WTC11 (cell line): ENCODE measurements at regions not wholly inside any gene's neighbourhood (a gene's known extent, or its start where the extent isn't known, plus 50 kb on each side); places are given as distances from the start of the nearest gene placed in this dataset.

Source experiments
- ATAC-seq: fragments of 200-7000 bp; cut with Tn5 transposase; 2 replicates; pipeline ENCODE4 v1.10.0; 2021; ENCODE audit warnings: mild to moderate bottlenecking, moderate library complexity
- CTCF ChIA-PET: fragments of 300-600 bp; sonication (Branson Sonifier 250); formaldehyde crosslinking; loops from one replicate; lab custom pipeline; 2021; ENCODE audit warnings: antibody characterized with exemption; lab: Charles Lee
- POLR2A ChIA-PET: fragments of 350-600 bp; sonication (Branson Sonifier 250); formaldehyde crosslinking; loops from one replicate; lab custom pipeline; 2021; ENCODE audit warnings: antibody characterized with exemption; lab: Charles Lee
- DNase-seq: peaks from one replicate; pipeline ENCODE4 v3.0.0; 2021; ENCODE audit warnings: low spot score
- H3K27ac Mint-ChIP-seq: 2 replicates; pipeline ENCODE4 v1.8.0; 2021; ENCODE audit warnings: mixed read lengths
- H3K27me3 Mint-ChIP-seq: 2 replicates; pipeline ENCODE4 v1.8.0; 2021; ENCODE audit warnings: low read depth, mild to moderate bottlenecking, moderate library complexity, mixed read lengths
- H3K36me3 Mint-ChIP-seq: 2 replicates; pipeline ENCODE4 v1.8.0; 2021; ENCODE audit warnings: mixed read lengths
- H3K4me1 Mint-ChIP-seq: 2 replicates; pipeline ENCODE4 v1.8.0; 2022; ENCODE audit warnings: mixed read lengths
- H3K4me3 Mint-ChIP-seq: 2 replicates; pipeline ENCODE4 v1.8.0; 2021; ENCODE audit warnings: mild to moderate bottlenecking, moderate library complexity, mixed read lengths
- H3K9me3 Mint-ChIP-seq: 2 replicates; pipeline ENCODE4 v1.8.0; 2021; ENCODE audit warnings: mixed read lengths
- CDX4 ChIP-seq: fragments of 250-450 bp; sonication (Bioruptor Pico); IDR thresholded peaks from 2 replicates; pipeline ENCODE4 v1.9.0; 2021; ENCODE audit warnings: moderate library complexity, mild to moderate bottlenecking, inconsistent platforms, borderline replicate concordance
- ELF4 ChIP-seq: sonication (generic); formaldehyde crosslinking; IDR thresholded peaks from 2 replicates; pipeline ENCODE4 v1.8.1; 2022; ENCODE audit warnings: low read depth, mild to moderate bottlenecking, moderate library complexity, missing genetic modification reagents
- FOXJ3 ChIP-seq: sonication (generic); formaldehyde crosslinking; IDR thresholded peaks from 2 replicates; pipeline ENCODE4 v1.9.0; 2021; ENCODE audit warnings: missing genetic modification reagents, mild to moderate bottlenecking, borderline replicate concordance
- FOXK1 ChIP-seq: sonication (generic); formaldehyde crosslinking; IDR thresholded peaks from 2 replicates; pipeline ENCODE4 v1.8.0; 2022; ENCODE audit warnings: mild to moderate bottlenecking, moderate library complexity, missing genetic modification reagents
- GABPB1 ChIP-seq: sonication (generic); formaldehyde crosslinking; IDR thresholded peaks from 2 replicates; pipeline ENCODE4 v1.8.1; 2023; ENCODE audit warnings: mild to moderate bottlenecking, missing genetic modification reagents
- JAZF1 ChIP-seq: fragments of 250-450 bp; sonication (Bioruptor Pico); IDR thresholded peaks from 2 replicates; pipeline ENCODE4 v1.9.0; 2021; ENCODE audit warnings: moderate library complexity, mild to moderate bottlenecking, inconsistent platforms
- NR1H2 ChIP-seq: sonication (generic); formaldehyde crosslinking; IDR thresholded peaks from 2 replicates; pipeline ENCODE4 v1.9.0; 2021; ENCODE audit warnings: mild to moderate bottlenecking, moderate library complexity, missing genetic modification reagents
- NR2C2 ChIP-seq: sonication (generic); formaldehyde crosslinking; IDR thresholded peaks from 2 replicates; pipeline ENCODE4 v1.8.0; 2022; ENCODE audit warnings: mild to moderate bottlenecking, missing genetic modification reagents
- NR3C1 ChIP-seq: sonication (generic); formaldehyde crosslinking; conservative IDR thresholded peaks from 2 replicates; pipeline ENCODE4 v1.8.1; 2023; ENCODE audit warnings: low read depth, mild to moderate bottlenecking, missing genetic modification reagents
- PRRX2 ChIP-seq: fragments of 250-450 bp; sonication (Bioruptor Pico); IDR thresholded peaks from 2 replicates; pipeline ENCODE4 v1.8.0; 2021; ENCODE audit warnings: mild to moderate bottlenecking
- TF ChIP-seq, protein P1 (sequence below): sonication (generic); formaldehyde crosslinking; IDR thresholded peaks from 2 replicates; pipeline ENCODE4 v1.8.1; 2023; ENCODE audit warnings: mild to moderate bottlenecking, missing genetic modification reagents, borderline replicate concordance
- TF ChIP-seq, protein P2 (sequence below): sonication (generic); formaldehyde crosslinking; IDR thresholded peaks from 2 replicates; pipeline ENCODE4 v1.8.0; 2022; ENCODE audit warnings: mild to moderate bottlenecking, missing genetic modification reagents
- TF ChIP-seq, protein P3 (sequence below): sonication (generic); formaldehyde crosslinking; IDR thresholded peaks from 2 replicates; pipeline ENCODE4 v1.8.1; 2023; ENCODE audit warnings: mild to moderate bottlenecking, missing genetic modification reagents, moderate library complexity
- TF ChIP-seq, protein P4 (sequence below): sonication (generic); formaldehyde crosslinking; IDR thresholded peaks from 2 replicates; pipeline ENCODE4 v1.8.1; 2023; ENCODE audit warnings: mild to moderate bottlenecking, missing genetic modification reagents
- TF ChIP-seq, protein P5 (sequence below): sonication (generic); formaldehyde crosslinking; IDR thresholded peaks from 2 replicates; pipeline ENCODE4 v1.8.0; 2022; ENCODE audit warnings: mild to moderate bottlenecking, missing genetic modification reagents

DNA sequence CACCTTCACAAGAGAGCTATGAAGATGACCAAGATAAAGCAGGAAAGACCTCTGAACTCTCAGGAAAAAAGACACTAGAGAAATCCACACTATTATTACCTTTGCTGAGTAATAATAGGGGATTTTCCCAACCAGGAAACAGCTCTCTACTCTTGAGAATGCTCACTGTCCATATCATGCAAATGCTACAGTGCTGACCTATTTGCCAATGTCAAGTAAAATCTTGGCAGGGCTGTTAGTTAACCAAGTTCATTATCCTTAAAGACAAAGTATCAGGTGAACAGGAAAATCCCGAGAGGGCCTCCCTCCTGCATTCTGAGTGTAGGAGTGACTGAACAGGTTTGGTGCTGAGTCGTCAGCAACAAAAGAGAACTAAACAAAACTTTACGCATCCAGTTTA is 306.6 kb downstream of the ACTL7B start:
- Mint-ChIP-seq H3K9me3 (no peaks in the 10 kb centered on the region), H3K4me3 (no peak overlapping the region), H3K27me3 (no peaks in the 10 kb centered on the region), H3K4me1 (peaks cover 18% of the 10 kb centered on the region), H3K36me3 (no peaks in the 10 kb centered on the region), H3K27ac (no peak overlapping the region)
- DNase-seq (no peak), ATAC-seq (no peak)
- POLR2A ChIA-PET, result no interaction called here
- CTCF ChIA-PET, result interaction anchor here (0.8 kb wide), 1 partner anchor 17 kb away, joined by 4 read pairs; no protein-coding TSS in a partner anchor
- TF ChIP-seq JAZF1 (CRISPR knock-in tag) (no peak), PRRX2 (CRISPR knock-in tag) (no peak), NR2C2 (no peak), FOXJ3 (CRISPR knock-in tag) (no peak), FOXK1 (no peak), NR1H2 (CRISPR knock-in tag) (no peak), GABPB1 (CRISPR knock-in tag) (no peak), CDX4 (CRISPR knock-in tag) (no peak), ELF4 (CRISPR knock-in tag) (no peak), NR3C1 (CRISPR knock-in tag) (no peak)
- TF ChIP-seq, protein P1, sequence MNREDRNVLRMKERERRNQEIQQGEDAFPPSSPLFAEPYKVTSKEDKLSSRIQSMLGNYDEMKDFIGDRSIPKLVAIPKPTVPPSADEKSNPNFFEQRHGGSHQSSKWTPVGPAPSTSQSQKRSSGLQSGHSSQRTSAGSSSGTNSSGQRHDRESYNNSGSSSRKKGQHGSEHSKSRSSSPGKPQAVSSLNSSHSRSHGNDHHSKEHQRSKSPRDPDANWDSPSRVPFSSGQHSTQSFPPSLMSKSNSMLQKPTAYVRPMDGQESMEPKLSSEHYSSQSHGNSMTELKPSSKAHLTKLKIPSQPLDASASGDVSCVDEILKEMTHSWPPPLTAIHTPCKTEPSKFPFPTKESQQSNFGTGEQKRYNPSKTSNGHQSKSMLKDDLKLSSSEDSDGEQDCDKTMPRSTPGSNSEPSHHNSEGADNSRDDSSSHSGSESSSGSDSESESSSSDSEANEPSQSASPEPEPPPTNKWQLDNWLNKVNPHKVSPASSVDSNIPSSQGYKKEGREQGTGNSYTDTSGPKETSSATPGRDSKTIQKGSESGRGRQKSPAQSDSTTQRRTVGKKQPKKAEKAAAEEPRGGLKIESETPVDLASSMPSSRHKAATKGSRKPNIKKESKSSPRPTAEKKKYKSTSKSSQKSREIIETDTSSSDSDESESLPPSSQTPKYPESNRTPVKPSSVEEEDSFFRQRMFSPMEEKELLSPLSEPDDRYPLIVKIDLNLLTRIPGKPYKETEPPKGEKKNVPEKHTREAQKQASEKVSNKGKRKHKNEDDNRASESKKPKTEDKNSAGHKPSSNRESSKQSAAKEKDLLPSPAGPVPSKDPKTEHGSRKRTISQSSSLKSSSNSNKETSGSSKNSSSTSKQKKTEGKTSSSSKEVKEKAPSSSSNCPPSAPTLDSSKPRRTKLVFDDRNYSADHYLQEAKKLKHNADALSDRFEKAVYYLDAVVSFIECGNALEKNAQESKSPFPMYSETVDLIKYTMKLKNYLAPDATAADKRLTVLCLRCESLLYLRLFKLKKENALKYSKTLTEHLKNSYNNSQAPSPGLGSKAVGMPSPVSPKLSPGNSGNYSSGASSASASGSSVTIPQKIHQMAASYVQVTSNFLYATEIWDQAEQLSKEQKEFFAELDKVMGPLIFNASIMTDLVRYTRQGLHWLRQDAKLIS (CRISPR knock-in tag), result no peak
- TF ChIP-seq, protein P2, sequence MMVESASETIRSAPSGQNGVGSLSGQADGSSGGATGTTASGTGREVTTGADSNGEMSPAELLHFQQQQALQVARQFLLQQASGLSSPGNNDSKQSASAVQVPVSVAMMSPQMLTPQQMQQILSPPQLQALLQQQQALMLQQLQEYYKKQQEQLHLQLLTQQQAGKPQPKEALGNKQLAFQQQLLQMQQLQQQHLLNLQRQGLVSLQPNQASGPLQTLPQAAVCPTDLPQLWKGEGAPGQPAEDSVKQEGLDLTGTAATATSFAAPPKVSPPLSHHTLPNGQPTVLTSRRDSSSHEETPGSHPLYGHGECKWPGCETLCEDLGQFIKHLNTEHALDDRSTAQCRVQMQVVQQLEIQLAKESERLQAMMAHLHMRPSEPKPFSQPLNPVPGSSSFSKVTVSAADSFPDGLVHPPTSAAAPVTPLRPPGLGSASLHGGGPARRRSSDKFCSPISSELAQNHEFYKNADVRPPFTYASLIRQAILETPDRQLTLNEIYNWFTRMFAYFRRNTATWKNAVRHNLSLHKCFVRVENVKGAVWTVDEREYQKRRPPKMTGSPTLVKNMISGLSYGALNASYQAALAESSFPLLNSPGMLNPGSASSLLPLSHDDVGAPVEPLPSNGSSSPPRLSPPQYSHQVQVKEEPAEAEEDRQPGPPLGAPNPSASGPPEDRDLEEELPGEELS (CRISPR knock-in tag), result no peak
- TF ChIP-seq, protein P3, sequence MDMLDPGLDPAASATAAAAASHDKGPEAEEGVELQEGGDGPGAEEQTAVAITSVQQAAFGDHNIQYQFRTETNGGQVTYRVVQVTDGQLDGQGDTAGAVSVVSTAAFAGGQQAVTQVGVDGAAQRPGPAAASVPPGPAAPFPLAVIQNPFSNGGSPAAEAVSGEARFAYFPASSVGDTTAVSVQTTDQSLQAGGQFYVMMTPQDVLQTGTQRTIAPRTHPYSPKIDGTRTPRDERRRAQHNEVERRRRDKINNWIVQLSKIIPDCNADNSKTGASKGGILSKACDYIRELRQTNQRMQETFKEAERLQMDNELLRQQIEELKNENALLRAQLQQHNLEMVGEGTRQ (CRISPR knock-in tag), result no peak
- TF ChIP-seq, protein P4, sequence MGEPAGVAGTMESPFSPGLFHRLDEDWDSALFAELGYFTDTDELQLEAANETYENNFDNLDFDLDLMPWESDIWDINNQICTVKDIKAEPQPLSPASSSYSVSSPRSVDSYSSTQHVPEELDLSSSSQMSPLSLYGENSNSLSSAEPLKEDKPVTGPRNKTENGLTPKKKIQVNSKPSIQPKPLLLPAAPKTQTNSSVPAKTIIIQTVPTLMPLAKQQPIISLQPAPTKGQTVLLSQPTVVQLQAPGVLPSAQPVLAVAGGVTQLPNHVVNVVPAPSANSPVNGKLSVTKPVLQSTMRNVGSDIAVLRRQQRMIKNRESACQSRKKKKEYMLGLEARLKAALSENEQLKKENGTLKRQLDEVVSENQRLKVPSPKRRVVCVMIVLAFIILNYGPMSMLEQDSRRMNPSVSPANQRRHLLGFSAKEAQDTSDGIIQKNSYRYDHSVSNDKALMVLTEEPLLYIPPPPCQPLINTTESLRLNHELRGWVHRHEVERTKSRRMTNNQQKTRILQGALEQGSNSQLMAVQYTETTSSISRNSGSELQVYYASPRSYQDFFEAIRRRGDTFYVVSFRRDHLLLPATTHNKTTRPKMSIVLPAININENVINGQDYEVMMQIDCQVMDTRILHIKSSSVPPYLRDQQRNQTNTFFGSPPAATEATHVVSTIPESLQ, result no peak
- TF ChIP-seq, protein P5, sequence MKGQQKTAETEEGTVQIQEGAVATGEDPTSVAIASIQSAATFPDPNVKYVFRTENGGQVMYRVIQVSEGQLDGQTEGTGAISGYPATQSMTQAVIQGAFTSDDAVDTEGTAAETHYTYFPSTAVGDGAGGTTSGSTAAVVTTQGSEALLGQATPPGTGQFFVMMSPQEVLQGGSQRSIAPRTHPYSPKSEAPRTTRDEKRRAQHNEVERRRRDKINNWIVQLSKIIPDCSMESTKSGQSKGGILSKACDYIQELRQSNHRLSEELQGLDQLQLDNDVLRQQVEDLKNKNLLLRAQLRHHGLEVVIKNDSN (CRISPR knock-in tag), result no peak
